Retinal pigment epithelial cell (primary cell): ENCODE measurements at regions not wholly inside any gene's neighbourhood (a gene's known extent, or its start where the extent isn't known, plus 50 kb on each side); places are given as distances from the start of the nearest gene placed in this dataset.
"Not testable (repeated sequence)": the region's sequence is repeated elsewhere in the genome, so short reads cannot be mapped to it uniquely, and the experiment has no call there.

Experiments
- DNase-seq: peaks from one replicate; pipeline ENCODE4 v3.0.0-alpha.2; 2010; ENCODE audit warnings: low read depth
- H3K4me3 ChIP-seq: 2 replicates; pipeline ENCODE4 v1.5.1; 2011; ENCODE audit warnings: mild to moderate bottlenecking, low read length, control low read depth, moderate library complexity
- CTCF ChIP-seq: conservative IDR thresholded peaks from 2 replicates; pipeline ENCODE4 v1.5.1; 2011; ENCODE audit warnings: low read depth, low read length, control low read depth, inconsistent platforms

- TF ChIP-seq CTCF = peak; percentile 51
- no peak overlapping the region for H3K4me3 ChIP-seq
- DNase-seq = no peak
Measured at GRCh38 chrX:40877887-40878286, 142.5 kb upstream of the MED14 start.

GRCh38 chrX:40878766-40879165, 143.4 kb upstream of the MED14 start:
- TF ChIP-seq CTCF = no peak
- no peak overlapping the region for H3K4me3 ChIP-seq
- no peak for DNase-seq

GRCh38 chrX:40879172-40879571, 143.8 kb upstream of the MED14 start:
- H3K4me3 ChIP-seq, DNase-seq: not testable (repeated sequence)

GRCh38 chrX:40880712-40881111, 145.4 kb upstream of the MED14 start:
- no peak for TF ChIP-seq CTCF
- DNase-seq = no peak
- no peak overlapping the region for H3K4me3 ChIP-seq

- no peak for DNase-seq
Measured at GRCh38 chrX:40883021-40883619, 147.8 kb upstream of the MED14 start.

GRCh38 chrX:40885989-40886388, 150.6 kb upstream of the MED14 start:
- DNase-seq = no peak
- no peak overlapping the region for H3K4me3 ChIP-seq
- TF ChIP-seq CTCF = no peak

More at GRCh38 chrX:40883021-40883619, 147.8 kb upstream of the MED14 start:
- H3K4me3 ChIP-seq = no peak overlapping the region
- no peak for TF ChIP-seq CTCF

GRCh38 chrX:40887476-40887875, 152.1 kb upstream of the MED14 start:
- DNase-seq = no peak
- H3K4me3 ChIP-seq = no peak overlapping the region
- TF ChIP-seq CTCF = no peak
